ENCODE measurements at regions not wholly inside any gene's neighbourhood (a gene's known extent, or its start where the extent isn't known, plus 50 kb on each side); places are given as distances from the start of the nearest gene placed in this dataset.

GRCh38 chr12:43291516-43291915, 260.5 kb downstream of the ADAMTS20 start:
- H3K4me1 ChIP-seq (ENCODE audit: control insufficient read depth, insufficient read depth, low read length): peaks cover 2% of the 10 kb centered on the region; the same call in 1 of the 2 replicates
- TF ChIP-seq ZBTB20 (tag by site-specific recombination; IDR thresholded peaks at IDR 0.05) (no peak), ZNF350 (tag by site-specific recombination; IDR thresholded peaks at IDR 0.05) (no peak), ZNF768 (tag by site-specific recombination; IDR thresholded peaks at IDR 0.05) (no peak), ZNF596 (tag by site-specific recombination; IDR thresholded peaks at IDR 0.05) (no peak), ZNF366 (tag by site-specific recombination; conservative IDR thresholded peaks at IDR 0.05) (no peak), ZNF398 (tag by site-specific recombination; IDR thresholded peaks at IDR 0.05) (no peak), KLF8 (tag by site-specific recombination; IDR thresholded peaks at IDR 0.05) (no peak), GFI1B (tag by site-specific recombination; IDR thresholded peaks at IDR 0.05) (no peak), ZNF837 (tag by site-specific recombination; IDR thresholded peaks at IDR 0.05) (no peak), HOXA7 (CRISPR knock-in tag; IDR thresholded peaks at IDR 0.05; ENCODE audit: borderline replicate concordance) (no peak), OSR2 (tag by site-specific recombination; IDR thresholded peaks at IDR 0.05) (no peak), ZNF624 (tag by site-specific recombination; IDR thresholded peaks at IDR 0.05) (no peak), ZNF433 (tag by site-specific recombination; IDR thresholded peaks at IDR 0.05; ENCODE audit: low read depth) (no peak), ZNF221 (tag by site-specific recombination; IDR thresholded peaks at IDR 0.05; ENCODE audit: borderline replicate concordance) (no peak), SP2 (tag by site-specific recombination; IDR thresholded peaks at IDR 0.05) (no peak), YY2 (tag by site-specific recombination; IDR thresholded peaks at IDR 0.05) (no peak)
- TF ChIP-seq, protein P1, sequence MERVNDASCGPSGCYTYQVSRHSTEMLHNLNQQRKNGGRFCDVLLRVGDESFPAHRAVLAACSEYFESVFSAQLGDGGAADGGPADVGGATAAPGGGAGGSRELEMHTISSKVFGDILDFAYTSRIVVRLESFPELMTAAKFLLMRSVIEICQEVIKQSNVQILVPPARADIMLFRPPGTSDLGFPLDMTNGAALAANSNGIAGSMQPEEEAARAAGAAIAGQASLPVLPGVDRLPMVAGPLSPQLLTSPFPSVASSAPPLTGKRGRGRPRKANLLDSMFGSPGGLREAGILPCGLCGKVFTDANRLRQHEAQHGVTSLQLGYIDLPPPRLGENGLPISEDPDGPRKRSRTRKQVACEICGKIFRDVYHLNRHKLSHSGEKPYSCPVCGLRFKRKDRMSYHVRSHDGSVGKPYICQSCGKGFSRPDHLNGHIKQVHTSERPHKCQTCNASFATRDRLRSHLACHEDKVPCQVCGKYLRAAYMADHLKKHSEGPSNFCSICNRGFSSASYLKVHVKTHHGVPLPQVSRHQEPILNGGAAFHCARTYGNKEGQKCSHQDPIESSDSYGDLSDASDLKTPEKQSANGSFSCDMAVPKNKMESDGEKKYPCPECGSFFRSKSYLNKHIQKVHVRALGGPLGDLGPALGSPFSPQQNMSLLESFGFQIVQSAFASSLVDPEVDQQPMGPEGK (tag by site-specific recombination; IDR thresholded peaks at IDR 0.05): no peak
- TF ChIP-seq, protein P2, sequence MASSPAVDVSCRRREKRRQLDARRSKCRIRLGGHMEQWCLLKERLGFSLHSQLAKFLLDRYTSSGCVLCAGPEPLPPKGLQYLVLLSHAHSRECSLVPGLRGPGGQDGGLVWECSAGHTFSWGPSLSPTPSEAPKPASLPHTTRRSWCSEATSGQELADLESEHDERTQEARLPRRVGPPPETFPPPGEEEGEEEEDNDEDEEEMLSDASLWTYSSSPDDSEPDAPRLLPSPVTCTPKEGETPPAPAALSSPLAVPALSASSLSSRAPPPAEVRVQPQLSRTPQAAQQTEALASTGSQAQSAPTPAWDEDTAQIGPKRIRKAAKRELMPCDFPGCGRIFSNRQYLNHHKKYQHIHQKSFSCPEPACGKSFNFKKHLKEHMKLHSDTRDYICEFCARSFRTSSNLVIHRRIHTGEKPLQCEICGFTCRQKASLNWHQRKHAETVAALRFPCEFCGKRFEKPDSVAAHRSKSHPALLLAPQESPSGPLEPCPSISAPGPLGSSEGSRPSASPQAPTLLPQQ (tag by site-specific recombination; IDR thresholded peaks at IDR 0.05): no peak
- no peak overlapping the region for H3K27ac ChIP-seq (ENCODE audit: extremely low read depth, low read depth, low read length)
- ChIA-PET CTCF (interaction anchor here (0.7 to 1.0 kb wide), 2 partner anchors 42 to 1180 kb away, joined by 3 to 4 read pairs; no protein-coding TSS in a partner anchor), POLR2A (no interaction called here)
- no peaks in the 10 kb centered on the region for H3K36me3 ChIP-seq (ENCODE audit: control insufficient read depth in 2 of 2, insufficient read depth in 1 of 2, low read length in 2 of 2)
- no peak overlapping the region for H3K4me3 ChIP-seq (ENCODE audit: low read depth, low read length)
- H3K9me3 ChIP-seq (ENCODE audit: control insufficient read depth, insufficient read depth, low read depth, low read length): no peaks in the 10 kb centered on the region

DNA sequence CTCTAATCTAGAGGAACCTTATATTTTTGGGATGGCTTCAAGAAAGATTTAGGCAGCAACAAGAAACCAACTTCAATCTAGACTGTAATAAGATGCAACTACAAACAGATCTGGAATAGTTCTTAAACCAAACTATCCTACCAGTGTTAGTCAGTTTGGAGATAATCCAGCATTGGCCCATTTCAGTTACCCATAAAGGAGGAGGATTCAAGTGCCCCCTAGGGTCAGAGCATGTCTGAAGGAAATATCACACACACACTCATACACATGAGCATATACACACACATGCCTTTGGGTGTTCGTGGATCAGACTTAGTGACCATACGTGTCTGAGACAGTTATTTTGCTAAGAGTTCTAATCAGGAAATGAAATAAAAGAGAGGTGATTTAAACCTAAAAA, 261.2 kb downstream of the ADAMTS20 start:
- Histone ChIP-seq H3K9me3 (ENCODE audit: control insufficient read depth, insufficient read depth, low read depth, low read length) (no peaks in the 10 kb centered on the region), H3K4me1 (ENCODE audit: control insufficient read depth, insufficient read depth, low read length) (peaks cover 2% of the 10 kb centered on the region; the same call in 1 of the 2 replicates), H3K27ac (ENCODE audit: extremely low read depth, low read depth, low read length) (no peak overlapping the region), H3K4me3 (ENCODE audit: low read depth, low read length) (no peak overlapping the region), H3K36me3 (ENCODE audit: control insufficient read depth in 2 of 2, insufficient read depth in 1 of 2, low read length in 2 of 2) (no peaks in the 10 kb centered on the region)
- POLR2A ChIA-PET: no interaction called here
- CTCF ChIA-PET: no interaction called here
- no peak for TF ChIP-seq ZNF548 (tag by site-specific recombination; IDR thresholded peaks at IDR 0.05)
- no peak for TF ChIP-seq ZNF843 (tag by site-specific recombination; IDR thresholded peaks at IDR 0.05)
- TF ChIP-seq ZNF37A (tag by site-specific recombination; IDR thresholded peaks at IDR 0.05): no peak
- no peak for TF ChIP-seq WT1 (tag by site-specific recombination; IDR thresholded peaks at IDR 0.05)
- TF ChIP-seq, protein P1 (tag by site-specific recombination; IDR thresholded peaks at IDR 0.05): no peak
- no peak for TF ChIP-seq ZBTB8A (tag by site-specific recombination; IDR thresholded peaks at IDR 0.05)
- TF ChIP-seq REPIN1 (tag by site-specific recombination; IDR thresholded peaks at IDR 0.05; ENCODE audit: low read depth): no peak
- TF ChIP-seq ZNF76 (tag by site-specific recombination; IDR thresholded peaks at IDR 0.05; ENCODE audit: borderline replicate concordance, low read depth): no peak
- TF ChIP-seq ZNF10 (tag by site-specific recombination; IDR thresholded peaks at IDR 0.05): no peak
- TF ChIP-seq SALL2 (tag by site-specific recombination; IDR thresholded peaks at IDR 0.05; ENCODE audit: borderline replicate concordance): no peak
- no peak for TF ChIP-seq ZNF488 (tag by site-specific recombination; IDR thresholded peaks at IDR 0.05)
- TF ChIP-seq TCF7L2 (IDR thresholded peaks at IDR 0.05; ENCODE audit: borderline replicate concordance, low read depth, low read length): no peak
- no peak for TF ChIP-seq ZNF324 (tag by site-specific recombination; IDR thresholded peaks at IDR 0.05)
